CD8-positive, alpha-beta memory T cell (primary cell): ENCODE measurements at regions not wholly inside any gene's neighbourhood (a gene's known extent, or its start where the extent isn't known, plus 50 kb on each side); places are given as distances from the start of the nearest gene placed in this dataset.

Experiments
- CTCF ChIA-PET: fragments of 350-600 bp; sonication (Branson Sonifier 250); formaldehyde crosslinking; loops from one replicate; lab custom pipeline; 2021; ENCODE audit warnings: antibody characterized with exemption; lab: Charles Lee
- POLR2A ChIA-PET: fragments of 350-600 bp; sonication (Branson Sonifier 250); formaldehyde crosslinking; loops from one replicate; lab custom pipeline; 2021; ENCODE audit warnings: antibody characterized with exemption; lab: Charles Lee
- DNase-seq, 5 donors: peaks; one replicate each; pipeline versions ENCODE4 v3.0.0 to v3.0.0-alpha.2; 2020 to 2022; ENCODE audit warnings: mixed read lengths in 1 of 5
- H3K27ac ChIP-seq: one replicate; pipeline ENCODE4 v1.7.0; 2013; ENCODE audit warnings: low read depth, mild to moderate bottlenecking, low read length, moderate library complexity
- H3K27me3 ChIP-seq: 2 replicates; pipeline ENCODE4 v1.7.0; 2013; ENCODE audit warnings: low read length, mild to moderate bottlenecking; ENCODE audit not compliant: insufficient read depth, poor library complexity, severe bottlenecking
- H3K36me3 ChIP-seq: 2 replicates; pipeline ENCODE4 v1.7.0; 2013; ENCODE audit warnings: mild to moderate bottlenecking, low read length, moderate library complexity; ENCODE audit not compliant: insufficient read depth
- H3K4me1 ChIP-seq: 2 replicates; pipeline ENCODE4 v1.7.0; 2013; ENCODE audit warnings: mild to moderate bottlenecking, low read length, moderate library complexity; ENCODE audit not compliant: insufficient read depth
- H3K4me3 ChIP-seq: 2 replicates; pipeline ENCODE4 v1.7.0; 2013; ENCODE audit warnings: mild to moderate bottlenecking, low read length
- H3K9me3 ChIP-seq: 2 replicates; pipeline ENCODE4 v1.7.0; 2013; ENCODE audit warnings: mild to moderate bottlenecking, low read length
- H3K27ac Mint-ChIP-seq, 8 donors: one replicate each; pipeline ENCODE4 v1.8.0; 2020 to 2021; ENCODE audit warnings: mixed read lengths in 8 of 8, mild to moderate bottlenecking in 6 of 8, inconsistent platforms in 3 of 8, moderate library complexity in 3 of 8
- H3K27me3 Mint-ChIP-seq, 2 donors: one replicate each; pipeline ENCODE4 v1.8.0; 2020 to 2021; ENCODE audit warnings: mixed read lengths in 2 of 2, mild to moderate bottlenecking in 1 of 2, moderate library complexity in 1 of 2
- H3K36me3 Mint-ChIP-seq, 3 donors: one replicate each; pipeline ENCODE4 v1.8.0; 2020 to 2021; ENCODE audit warnings: mixed read lengths in 3 of 3, inconsistent platforms in 1 of 3, mild to moderate bottlenecking in 1 of 3
- H3K4me1 Mint-ChIP-seq, 3 donors: one replicate each; pipeline ENCODE4 v1.8.0; 2020 to 2021; ENCODE audit warnings: mixed read lengths in 3 of 3, inconsistent platforms in 1 of 3, mild to moderate bottlenecking in 1 of 3
- H3K4me3 Mint-ChIP-seq, 7 donors: one replicate each; pipeline ENCODE4 v1.8.0; 2020 to 2021; ENCODE audit warnings: mixed read lengths in 7 of 7, mild to moderate bottlenecking in 6 of 7, moderate library complexity in 4 of 7, inconsistent platforms in 2 of 7
- H3K9me3 Mint-ChIP-seq, 5 donors: one replicate each; pipeline ENCODE4 v1.8.0; 2020 to 2022; ENCODE audit warnings: mixed read lengths in 5 of 5, mild to moderate bottlenecking in 3 of 5, moderate library complexity in 2 of 5, inconsistent platforms in 1 of 5

DNA sequence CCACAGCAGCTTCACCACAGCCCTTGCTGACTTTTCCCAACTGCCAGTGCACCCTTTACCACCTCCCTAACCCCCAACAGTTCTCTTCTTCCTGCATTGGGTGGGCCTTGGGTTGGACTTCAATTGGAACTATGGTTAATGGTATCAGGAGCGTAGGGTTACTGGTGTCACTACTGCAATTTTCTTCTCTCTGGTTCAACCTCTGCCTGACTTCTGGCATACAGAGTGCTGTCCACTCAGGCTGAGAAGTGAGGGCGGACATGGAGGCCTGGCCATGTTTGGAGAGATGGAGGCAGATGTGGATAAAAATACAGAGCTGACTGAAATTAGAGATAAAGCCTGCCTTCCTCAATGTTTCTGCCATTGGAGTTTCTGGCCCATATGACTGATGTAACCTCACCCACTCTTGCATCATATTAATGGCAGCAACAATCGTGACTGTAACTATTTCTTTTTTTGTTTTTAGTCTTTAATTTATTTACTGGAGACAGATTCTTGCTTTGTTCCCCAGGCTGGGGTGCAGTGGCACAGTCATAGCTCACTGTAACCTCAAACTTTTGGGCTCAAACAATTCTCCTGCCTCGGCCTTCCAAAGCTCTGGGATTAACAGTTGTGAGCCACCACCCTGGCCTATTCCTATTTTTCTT, 87.8 kb downstream of the NAV1 start:
- H3K36me3 Mint-ChIP-seq, result no peaks in the 10 kb centered on the region
- no peak overlapping the region for H3K4me3 Mint-ChIP-seq
- H3K4me1 Mint-ChIP-seq, result no peaks in the 10 kb centered on the region

DNA sequence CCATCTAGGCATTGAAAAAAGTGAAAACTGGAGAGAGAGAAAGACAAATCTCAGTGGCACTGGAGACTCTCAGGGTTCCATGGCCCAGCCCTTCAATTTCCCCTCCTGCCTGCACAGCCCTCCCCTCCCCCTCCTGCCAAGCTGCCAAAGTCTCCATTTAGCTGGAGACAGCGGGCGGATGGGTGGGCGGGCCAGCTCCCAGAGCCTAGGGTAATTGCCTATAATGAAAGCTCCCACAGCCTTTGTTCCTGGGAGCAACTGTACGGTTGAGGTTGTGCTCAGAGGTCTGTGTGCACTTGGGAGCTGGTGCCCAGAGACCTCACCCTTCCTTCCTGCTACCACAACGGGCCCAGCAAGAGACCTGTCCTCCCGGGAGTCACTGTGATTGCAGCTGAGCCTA, 89.6 kb downstream of the NAV1 start:
- Mint-ChIP-seq H3K27ac (peak overlapping the region in 1 of 8 donors; percentile 80), H3K4me1 (no peaks in the 10 kb centered on the region), H3K9me3 (no peaks in the 10 kb centered on the region), H3K27me3 (peaks cover 0 to 1% of the 10 kb centered on the region in 2 donors), H3K4me3 (no peak overlapping the region), H3K36me3 (no peaks in the 10 kb centered on the region)
- Histone ChIP-seq H3K4me1 (no peaks in the 10 kb centered on the region), H3K4me3 (no peak overlapping the region), H3K27ac (no peak overlapping the region), H3K27me3 (no peaks in the 10 kb centered on the region), H3K36me3 (no peaks in the 10 kb centered on the region), H3K9me3 (no peaks in the 10 kb centered on the region)
- CTCF ChIA-PET, result no interaction called here
- no peak for DNase-seq
- POLR2A ChIA-PET, result no interaction called here

More for the DNA sequence above, 87.8 kb downstream of the NAV1 start:
- no peak for DNase-seq
- peaks cover 0 to 2% of the 10 kb centered on the region in 2 donors for H3K27me3 Mint-ChIP-seq
- H3K9me3 Mint-ChIP-seq, result no peaks in the 10 kb centered on the region
- ChIA-PET POLR2A (no interaction called here), CTCF (interaction anchor here (0.6 to 1.0 kb wide), 2 partner anchors 13 to 24 kb away, joined by 3 read pairs; no protein-coding TSS in a partner anchor)
- H3K27me3 ChIP-seq, result no peaks in the 10 kb centered on the region
- H3K9me3 ChIP-seq, result no peaks in the 10 kb centered on the region
- no peak overlapping the region for H3K27ac ChIP-seq
- no peak overlapping the region for H3K4me3 ChIP-seq
- H3K4me1 ChIP-seq, result no peaks in the 10 kb centered on the region
- H3K36me3 ChIP-seq, result no peaks in the 10 kb centered on the region
- H3K27ac Mint-ChIP-seq, result no peak overlapping the region

- no peak for DNase-seq
- Histone ChIP-seq H3K4me3 (no peak overlapping the region), H3K4me1 (no peaks in the 10 kb centered on the region), H3K9me3 (no peaks in the 10 kb centered on the region), H3K27ac (no peak overlapping the region), H3K27me3 (no peaks in the 10 kb centered on the region), H3K36me3 (no peaks in the 10 kb centered on the region)
- Mint-ChIP-seq H3K4me1 (no peaks in the 10 kb centered on the region), H3K27me3 (peaks cover 0 to 1% of the 10 kb centered on the region in 2 donors), H3K27ac (no peak overlapping the region), H3K4me3 (no peak overlapping the region), H3K36me3 (no peaks in the 10 kb centered on the region), H3K9me3 (no peaks in the 10 kb centered on the region)
- CTCF ChIA-PET, result no interaction called here
- POLR2A ChIA-PET, result no interaction called here
These were observed 91.7 kb downstream of the NAV1 start for GRCh38 chr1:201630582-201630981.

DNA sequence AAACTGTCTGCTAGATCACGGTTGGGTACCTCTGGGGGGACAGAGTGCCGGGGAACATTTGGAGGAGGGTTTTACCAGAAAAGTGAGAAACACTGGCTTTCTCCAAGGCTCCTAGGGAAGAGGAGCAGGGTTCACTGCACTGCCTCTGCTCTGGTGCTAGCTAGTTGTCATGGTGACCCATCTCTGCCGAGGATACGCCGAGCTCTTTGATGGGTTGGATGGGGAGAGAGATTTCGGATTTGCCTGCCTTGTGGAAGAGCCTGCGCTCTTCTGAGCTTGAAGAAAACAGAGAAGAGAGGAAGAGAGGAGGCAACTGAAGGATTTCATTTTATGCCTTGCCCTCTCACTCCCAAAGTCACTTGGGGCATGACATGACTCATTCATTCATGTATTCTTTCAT, 92.1 kb downstream of the NAV1 start:
- Mint-ChIP-seq H3K27ac (no peak overlapping the region), H3K27me3 (peaks cover 0 to 1% of the 10 kb centered on the region in 2 donors), H3K4me3 (no peak overlapping the region), H3K36me3 (no peaks in the 10 kb centered on the region), H3K4me1 (no peaks in the 10 kb centered on the region), H3K9me3 (no peaks in the 10 kb centered on the region)
- CTCF ChIA-PET, result no interaction called here
- H3K36me3 ChIP-seq, result no peaks in the 10 kb centered on the region
- no peaks in the 10 kb centered on the region for H3K27me3 ChIP-seq
- H3K27ac ChIP-seq, result no peak overlapping the region
- H3K4me3 ChIP-seq, result no peak overlapping the region
- no peaks in the 10 kb centered on the region for H3K9me3 ChIP-seq
- POLR2A ChIA-PET, result no interaction called here
- H3K4me1 ChIP-seq, result no peaks in the 10 kb centered on the region
- no peak for DNase-seq

DNA sequence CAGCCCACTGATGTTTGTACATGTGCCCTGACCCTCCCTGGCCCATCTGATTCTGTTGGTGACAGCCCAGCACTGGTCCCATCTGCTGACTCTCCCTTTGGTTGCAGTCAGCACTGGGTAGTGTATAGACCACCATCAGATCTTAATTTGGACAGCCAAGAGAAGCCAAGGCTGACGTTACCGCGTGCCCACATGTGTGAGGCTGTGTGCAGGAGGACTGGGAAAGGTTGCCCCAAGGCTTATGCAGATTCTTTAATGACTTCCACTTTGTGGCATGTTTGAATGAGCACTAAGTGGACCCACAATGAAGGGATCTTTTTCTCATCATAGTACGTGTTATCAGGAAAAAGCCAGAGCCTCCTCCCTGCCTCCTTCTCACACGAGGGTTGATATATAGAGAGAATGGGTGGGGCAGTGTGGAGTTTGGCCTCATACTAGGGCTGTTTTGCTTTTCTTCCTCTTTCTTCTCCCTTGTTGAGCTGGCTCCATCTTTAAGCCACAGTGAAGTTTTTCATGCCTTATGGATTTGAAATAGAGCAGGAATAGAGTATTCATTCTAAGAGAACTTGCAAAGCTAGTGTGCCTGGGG, 93.5 kb downstream of the NAV1 start:
- H3K36me3 Mint-ChIP-seq, result no peaks in the 10 kb centered on the region
- peaks cover 0 to 1% of the 10 kb centered on the region in 2 donors for H3K27me3 Mint-ChIP-seq
- Histone ChIP-seq H3K4me1 (no peaks in the 10 kb centered on the region), H3K27me3 (no peaks in the 10 kb centered on the region), H3K36me3 (no peaks in the 10 kb centered on the region), H3K4me3 (no peak overlapping the region), H3K27ac (no peak overlapping the region), H3K9me3 (no peaks in the 10 kb centered on the region)
- ChIA-PET CTCF (no interaction called here), POLR2A (no interaction called here)
- H3K27ac Mint-ChIP-seq, result no peak overlapping the region
- no peaks in the 10 kb centered on the region for H3K9me3 Mint-ChIP-seq
- no peak overlapping the region for H3K4me3 Mint-ChIP-seq
- DNase-seq, result no peak
- H3K4me1 Mint-ChIP-seq, result no peaks in the 10 kb centered on the region

DNA sequence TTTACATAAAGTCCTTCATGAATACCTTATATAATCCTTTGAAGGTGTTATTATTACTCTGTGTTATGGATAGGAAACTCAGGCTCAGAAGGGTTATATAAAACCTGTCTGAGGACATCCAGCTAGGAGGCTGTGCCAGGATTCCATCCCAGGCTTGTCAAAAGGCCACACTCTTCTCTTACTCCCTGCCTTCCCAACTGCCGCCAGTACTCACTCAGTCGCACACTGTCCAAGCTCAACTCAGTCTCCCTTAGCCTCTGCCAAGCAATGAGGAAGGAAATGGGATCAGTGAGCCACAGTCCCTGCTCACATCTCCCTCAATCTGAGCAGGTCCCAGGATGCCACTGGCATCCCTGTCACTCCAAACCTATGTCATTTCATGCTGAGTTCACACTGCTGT, 94.4 kb downstream of the NAV1 start:
- ChIA-PET CTCF (interaction anchor here (0.6 kb wide), 1 partner anchor 373 kb away, joined by 3 read pairs; no protein-coding TSS in a partner anchor), POLR2A (no interaction called here)
- H3K9me3 Mint-ChIP-seq, result no peaks in the 10 kb centered on the region
- no peak overlapping the region for H3K27ac Mint-ChIP-seq
- no peaks in the 10 kb centered on the region for H3K4me1 ChIP-seq
- H3K4me1 Mint-ChIP-seq, result no peaks in the 10 kb centered on the region
- no peaks in the 10 kb centered on the region for H3K36me3 ChIP-seq
- no peaks in the 10 kb centered on the region for H3K27me3 ChIP-seq
- no peak overlapping the region for H3K27ac ChIP-seq
- no peaks in the 10 kb centered on the region for H3K9me3 ChIP-seq
- no peak overlapping the region for H3K4me3 Mint-ChIP-seq
- H3K36me3 Mint-ChIP-seq, result no peaks in the 10 kb centered on the region
- H3K27me3 Mint-ChIP-seq, result no peaks in the 10 kb centered on the region
- H3K4me3 ChIP-seq, result no peak overlapping the region
- DNase-seq, result no peak

DNA sequence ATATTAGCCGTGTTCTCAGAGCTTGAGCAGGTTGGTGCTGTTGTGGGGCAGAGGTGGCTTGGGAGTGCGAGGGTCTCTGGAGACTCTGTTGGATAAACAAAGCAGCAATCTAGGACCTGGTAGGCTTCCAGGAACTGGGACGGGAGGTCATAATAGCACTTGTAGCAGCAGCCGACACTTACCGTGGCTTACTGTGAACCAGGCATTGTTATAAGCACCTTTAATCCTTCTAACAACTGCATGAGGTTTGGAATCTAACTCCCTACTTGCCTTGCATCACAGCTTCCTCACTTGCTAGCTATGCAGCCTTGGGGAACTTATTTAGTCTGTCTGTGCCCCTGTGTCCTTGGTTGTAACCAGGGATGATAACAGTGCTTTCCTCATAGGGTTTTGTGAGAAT, 94.9 kb downstream of the NAV1 start:
- no peaks in the 10 kb centered on the region for H3K36me3 ChIP-seq
- H3K36me3 Mint-ChIP-seq, result no peaks in the 10 kb centered on the region
- no peaks in the 10 kb centered on the region for H3K27me3 Mint-ChIP-seq
- H3K4me3 Mint-ChIP-seq, result no peak overlapping the region
- POLR2A ChIA-PET, result no interaction called here
- CTCF ChIA-PET, result interaction anchor here (0.6 kb wide), 1 partner anchor 374 kb away, joined by 3 read pairs; no protein-coding TSS in a partner anchor
- no peaks in the 10 kb centered on the region for H3K9me3 Mint-ChIP-seq
- no peak overlapping the region for H3K4me3 ChIP-seq
- H3K27ac ChIP-seq, result no peak overlapping the region
- DNase-seq, result no peak
- H3K27me3 ChIP-seq, result no peaks in the 10 kb centered on the region
- no peak overlapping the region for H3K27ac Mint-ChIP-seq
- H3K9me3 ChIP-seq, result no peaks in the 10 kb centered on the region
- no peaks in the 10 kb centered on the region for H3K4me1 Mint-ChIP-seq
- H3K4me1 ChIP-seq, result no peaks in the 10 kb centered on the region

DNA sequence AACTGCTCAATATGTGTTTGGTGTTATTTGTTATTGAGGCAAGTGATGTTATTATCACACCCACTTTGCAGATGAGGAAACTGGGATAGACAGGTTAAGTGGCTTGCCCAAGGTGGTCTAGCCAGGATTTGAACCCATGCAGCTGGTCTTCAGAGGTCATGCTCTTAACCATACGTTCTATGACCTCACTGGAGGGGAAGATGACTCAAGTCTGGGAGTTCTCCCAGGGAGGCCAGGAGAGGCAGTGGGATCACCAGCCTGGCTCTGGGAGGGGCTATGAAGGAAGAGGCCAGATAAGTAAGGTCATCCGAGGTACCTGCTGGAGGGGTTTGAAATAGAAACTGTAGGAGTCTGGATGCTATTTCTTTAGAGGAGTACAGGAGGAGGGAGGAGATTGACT, 95.3 kb downstream of the NAV1 start:
- Histone ChIP-seq H3K27ac (no peak overlapping the region), H3K9me3 (no peaks in the 10 kb centered on the region), H3K4me1 (no peaks in the 10 kb centered on the region), H3K4me3 (no peak overlapping the region), H3K36me3 (no peaks in the 10 kb centered on the region), H3K27me3 (no peaks in the 10 kb centered on the region)
- no peak overlapping the region for H3K4me3 Mint-ChIP-seq
- DNase-seq, result no peak
- H3K36me3 Mint-ChIP-seq, result no peaks in the 10 kb centered on the region
- H3K27me3 Mint-ChIP-seq, result peaks cover 0 to 2% of the 10 kb centered on the region in 2 donors
- no peaks in the 10 kb centered on the region for H3K9me3 Mint-ChIP-seq
- POLR2A ChIA-PET, result no interaction called here
- no peaks in the 10 kb centered on the region for H3K4me1 Mint-ChIP-seq
- no peak overlapping the region for H3K27ac Mint-ChIP-seq
- CTCF ChIA-PET, result no interaction called here
